Progenitor cell of endocrine pancreas (in vitro differentiated cells): ENCODE measurements at regions not wholly inside any gene's neighbourhood (a gene's known extent, or its start where the extent isn't known, plus 50 kb on each side); places are given as distances from the start of the nearest gene placed in this dataset.

Source experiments
- DNase-seq: peaks from one replicate; pipeline ENCODE4 v3.0.0; 2021; ENCODE audit warnings: low spot score; ENCODE audit not compliant: unreplicated experiment
- H3K27ac Mint-ChIP-seq: 2 replicates; pipeline ENCODE4 v1.8.0; 2021; ENCODE audit warnings: mild to moderate bottlenecking, moderate library complexity, mixed read lengths
- H3K27me3 Mint-ChIP-seq: 2 replicates; pipeline ENCODE4 v1.8.0; 2021; ENCODE audit warnings: mixed read lengths
- H3K36me3 Mint-ChIP-seq: 2 replicates; pipeline ENCODE4 v1.8.0; 2022; ENCODE audit warnings: mixed read lengths; ENCODE audit not compliant: insufficient read depth
- H3K4me1 Mint-ChIP-seq: 2 replicates; pipeline ENCODE4 v1.8.0; 2021; ENCODE audit warnings: low read depth, mixed read lengths
- H3K4me3 Mint-ChIP-seq: 2 replicates; pipeline ENCODE4 v1.8.0; 2021; ENCODE audit warnings: low read depth, mild to moderate bottlenecking, moderate library complexity, mixed read lengths
- H3K9me3 Mint-ChIP-seq: 2 replicates; pipeline ENCODE4 v1.8.0; 2021; ENCODE audit warnings: low read depth, mixed read lengths
- TF ChIP-seq, protein P1 (sequence below): fragments of 200-600 bp; sonication (generic); IDR thresholded peaks from one replicate; pipeline ENCODE4 v1.5.0; 2021; ENCODE audit warnings: antibody characterized with exemption, mild to moderate bottlenecking; ENCODE audit not compliant: unreplicated experiment

DNA sequence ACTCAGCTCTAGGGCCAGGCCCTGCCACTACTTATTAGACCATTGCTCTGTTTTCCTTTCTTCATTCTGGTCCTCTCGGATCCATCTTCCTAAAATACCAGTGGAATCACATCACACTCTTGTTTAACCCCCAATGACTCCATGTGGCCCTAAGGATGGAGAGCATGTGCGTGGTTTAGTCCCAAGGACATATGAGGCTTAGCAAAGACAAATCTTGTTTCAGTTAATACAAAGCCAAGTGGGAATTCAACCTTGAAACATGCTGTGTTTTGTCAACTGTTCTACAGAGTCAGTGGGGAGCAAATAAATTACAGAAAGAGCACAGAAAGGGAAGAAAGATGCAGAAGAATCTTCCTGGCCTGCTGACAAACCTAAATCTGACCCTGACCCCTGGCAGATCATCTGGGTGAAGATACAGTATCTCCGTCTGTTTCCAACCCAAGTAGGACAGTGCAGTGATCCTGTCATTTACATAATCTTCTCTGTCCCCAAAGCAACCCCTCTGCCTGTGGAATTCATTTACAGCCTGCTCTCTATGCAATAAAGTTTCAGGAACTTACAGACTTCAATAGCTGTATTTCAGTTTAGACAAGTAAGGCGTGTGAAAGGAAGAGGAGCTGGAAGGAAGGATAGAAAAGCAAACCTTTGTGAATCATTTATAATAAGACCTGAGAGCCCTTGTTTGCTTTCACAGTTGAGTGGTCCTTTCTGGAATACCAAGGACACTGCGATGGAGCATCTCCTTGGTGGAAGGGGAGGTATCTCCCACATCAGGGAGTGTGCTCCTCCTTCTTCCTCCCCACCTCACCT, 144.0 kb downstream of the THBS2 start:
- no peak for DNase-seq
- no peaks in the 10 kb centered on the region for H3K4me1 Mint-ChIP-seq
- H3K36me3 Mint-ChIP-seq = peaks cover 1% of the 10 kb centered on the region
- H3K4me3 Mint-ChIP-seq = no peak overlapping the region
- peaks cover 4% of the 10 kb centered on the region for H3K9me3 Mint-ChIP-seq
- no peak overlapping the region for H3K27ac Mint-ChIP-seq
- H3K27me3 Mint-ChIP-seq = no peaks in the 10 kb centered on the region
- TF ChIP-seq, protein P1, sequence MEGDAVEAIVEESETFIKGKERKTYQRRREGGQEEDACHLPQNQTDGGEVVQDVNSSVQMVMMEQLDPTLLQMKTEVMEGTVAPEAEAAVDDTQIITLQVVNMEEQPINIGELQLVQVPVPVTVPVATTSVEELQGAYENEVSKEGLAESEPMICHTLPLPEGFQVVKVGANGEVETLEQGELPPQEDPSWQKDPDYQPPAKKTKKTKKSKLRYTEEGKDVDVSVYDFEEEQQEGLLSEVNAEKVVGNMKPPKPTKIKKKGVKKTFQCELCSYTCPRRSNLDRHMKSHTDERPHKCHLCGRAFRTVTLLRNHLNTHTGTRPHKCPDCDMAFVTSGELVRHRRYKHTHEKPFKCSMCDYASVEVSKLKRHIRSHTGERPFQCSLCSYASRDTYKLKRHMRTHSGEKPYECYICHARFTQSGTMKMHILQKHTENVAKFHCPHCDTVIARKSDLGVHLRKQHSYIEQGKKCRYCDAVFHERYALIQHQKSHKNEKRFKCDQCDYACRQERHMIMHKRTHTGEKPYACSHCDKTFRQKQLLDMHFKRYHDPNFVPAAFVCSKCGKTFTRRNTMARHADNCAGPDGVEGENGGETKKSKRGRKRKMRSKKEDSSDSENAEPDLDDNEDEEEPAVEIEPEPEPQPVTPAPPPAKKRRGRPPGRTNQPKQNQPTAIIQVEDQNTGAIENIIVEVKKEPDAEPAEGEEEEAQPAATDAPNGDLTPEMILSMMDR = no peak

DNA sequence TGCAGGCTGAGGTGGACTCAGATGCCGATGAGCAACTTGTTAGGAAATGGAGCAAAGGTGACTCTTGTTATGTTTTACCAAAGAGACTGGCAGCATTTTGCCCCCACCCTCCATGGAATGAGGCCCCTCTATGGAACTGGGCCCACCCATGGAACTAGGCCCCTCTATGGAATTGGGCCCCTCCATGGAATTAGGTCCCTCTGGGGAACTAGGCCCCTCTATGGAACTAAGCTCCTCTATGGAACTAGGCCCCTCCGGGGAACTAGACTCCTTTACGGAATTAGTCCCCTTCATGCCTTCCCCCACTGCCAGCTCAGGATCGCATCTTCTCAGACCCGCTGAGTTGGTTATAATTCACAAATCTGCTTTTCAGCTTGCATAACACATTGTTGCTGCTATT, 144.9 kb downstream of the THBS2 start:
- H3K9me3 Mint-ChIP-seq = peaks cover 4% of the 10 kb centered on the region
- TF ChIP-seq, protein P1 = no peak
- DNase-seq = no peak
- H3K36me3 Mint-ChIP-seq = peaks cover 1% of the 10 kb centered on the region
- H3K4me1 Mint-ChIP-seq = no peaks in the 10 kb centered on the region
- H3K27me3 Mint-ChIP-seq = no peaks in the 10 kb centered on the region
- no peak overlapping the region for H3K4me3 Mint-ChIP-seq
- H3K27ac Mint-ChIP-seq = no peak overlapping the region

DNA sequence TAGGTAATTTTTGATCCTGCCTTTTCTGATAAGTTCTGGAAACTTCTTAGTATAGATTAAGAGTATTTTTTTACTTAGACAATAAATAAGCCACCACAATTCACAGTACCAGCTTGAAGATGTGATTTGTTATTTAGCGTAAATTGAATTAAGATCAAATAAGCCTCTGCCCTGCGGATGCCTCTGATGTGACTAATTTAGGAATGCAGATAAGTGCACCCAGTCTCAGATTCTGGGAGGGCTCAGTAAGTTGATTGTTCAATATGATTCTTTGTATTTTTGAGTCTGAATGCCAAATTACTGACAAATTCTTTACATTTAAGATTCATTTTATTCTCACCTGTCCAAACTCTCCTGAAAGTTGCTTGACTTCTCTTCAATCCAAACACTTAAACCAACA, 147.5 kb downstream of the THBS2 start:
- Mint-ChIP-seq H3K36me3 (peaks cover 1% of the 10 kb centered on the region), H3K4me1 (no peaks in the 10 kb centered on the region), H3K27ac (no peak overlapping the region), H3K4me3 (no peak overlapping the region), H3K9me3 (peaks cover 4% of the 10 kb centered on the region), H3K27me3 (no peaks in the 10 kb centered on the region)
- DNase-seq = no peak
- TF ChIP-seq, protein P1 = no peak

DNA sequence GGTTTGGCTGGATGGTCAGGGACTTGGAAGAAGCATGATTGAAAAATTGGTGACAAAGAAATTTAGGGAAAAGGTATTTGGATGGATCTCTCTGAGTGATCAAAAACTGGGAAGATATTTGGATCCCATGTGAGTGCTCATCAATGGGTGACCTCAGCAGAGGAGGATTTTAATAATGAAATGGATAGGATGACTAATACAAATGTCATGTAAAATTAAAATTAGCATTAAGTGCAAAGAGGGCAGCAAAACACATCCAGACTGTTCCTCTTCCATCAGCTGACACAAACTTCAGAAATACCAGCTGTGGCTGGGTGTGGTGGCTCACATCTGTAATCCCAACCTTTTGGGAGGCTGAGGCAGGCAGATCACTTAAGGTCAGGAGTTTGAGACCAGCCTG, 151.7 kb downstream of the THBS2 start:
- TF ChIP-seq, protein P1 = no peak
- DNase-seq = no peak
- Mint-ChIP-seq H3K36me3 (no peaks in the 10 kb centered on the region), H3K9me3 (no peaks in the 10 kb centered on the region), H3K4me3 (no peak overlapping the region), H3K27ac (no peak overlapping the region), H3K27me3 (no peaks in the 10 kb centered on the region), H3K4me1 (peaks cover 1% of the 10 kb centered on the region)

DNA sequence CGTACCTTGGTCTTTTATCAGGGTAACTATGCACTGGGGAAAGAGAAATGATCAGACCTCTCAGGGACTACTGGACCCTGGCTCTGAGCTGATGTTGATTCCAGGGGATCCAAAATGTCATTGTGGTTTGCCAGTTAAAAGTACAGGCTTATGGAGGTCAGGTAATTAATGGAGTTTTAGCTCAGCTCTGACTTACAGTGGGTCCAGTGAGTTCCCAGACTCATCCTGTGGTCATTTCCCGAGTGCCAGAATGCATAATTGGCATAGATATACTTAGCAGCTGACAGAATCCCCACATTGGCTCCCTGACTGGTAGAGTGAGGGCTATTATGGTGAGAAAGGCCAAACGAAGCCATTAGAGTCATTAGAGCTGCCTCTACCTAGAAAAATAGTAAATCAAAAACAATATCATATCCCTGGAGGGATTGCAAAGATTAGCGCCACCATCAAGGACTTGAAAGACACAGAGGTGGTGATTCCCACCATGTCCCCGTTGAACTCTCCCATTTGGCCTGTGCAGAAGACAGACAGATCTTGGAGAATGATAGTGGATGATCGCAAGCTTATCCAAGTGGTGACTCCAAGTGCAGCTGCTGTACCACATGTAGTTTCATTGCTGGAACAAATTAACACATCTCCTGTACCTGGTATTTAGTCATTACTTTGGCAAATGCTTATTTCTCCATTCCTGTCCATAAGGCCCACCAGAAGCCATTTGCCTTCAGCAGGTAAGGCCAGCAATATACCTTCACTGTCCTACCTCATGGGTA, 152.4 kb downstream of the THBS2 start:
- Mint-ChIP-seq H3K4me3 (no peak overlapping the region), H3K36me3 (no peaks in the 10 kb centered on the region)

More for the DNA sequence above, 152.4 kb downstream of the THBS2 start:
- TF ChIP-seq, protein P1 = no peak
- DNase-seq = no peak
- no peaks in the 10 kb centered on the region for H3K9me3 Mint-ChIP-seq
- no peak overlapping the region for H3K27ac Mint-ChIP-seq
- no peaks in the 10 kb centered on the region for H3K27me3 Mint-ChIP-seq
- H3K4me1 Mint-ChIP-seq = peaks cover 1% of the 10 kb centered on the region
